ENCODE measurements at regions not wholly inside any gene's neighbourhood (a gene's known extent, or its start where the extent isn't known, plus 50 kb on each side); places are given as distances from the start of the nearest gene placed in this dataset.

GRCh38 chr5:101103874-101104273 is 200.8 kb upstream of the ST8SIA4 start:
- no peaks in the 10 kb centered on the region for H4K20me1 ChIP-seq (replicated peaks; ENCODE audit: insufficient read depth)
- peaks cover 8% of the 10 kb centered on the region for H3K4me1 ChIP-seq (ENCODE audit: insufficient read depth)
- ATAC-seq (no peak), DNase-seq (ENCODE audit: low spot score) (no peak)
- no peak overlapping the region for H3K4me2 ChIP-seq
- no peak overlapping the region for H3K27ac ChIP-seq (ENCODE audit: low read depth)
- Mint-ChIP-seq H3K4me1 (peaks cover 16% of the 10 kb centered on the region), H3K27ac (no peak overlapping the region), H3K36me3 (ENCODE audit: low read depth) (no peaks in the 10 kb centered on the region), H3K9me3 (no peaks in the 10 kb centered on the region), H3K4me3 (no peak overlapping the region), H3K27me3 (ENCODE audit: insufficient read depth, low read depth, poor library complexity) (no peaks in the 10 kb centered on the region)
- no peaks in the 10 kb centered on the region for H3K79me2 ChIP-seq (replicated peaks; ENCODE audit: insufficient read depth)
- H3K36me3 ChIP-seq (ENCODE audit: insufficient read depth), result no peaks in the 10 kb centered on the region
- H3K9me2 ChIP-seq (ENCODE audit: insufficient read depth), result no peaks in the 10 kb centered on the region
- no peak overlapping the region for H3K4me3 ChIP-seq
- H3F3A ChIP-seq (replicated peaks; ENCODE audit: low read depth), result no peaks in the 10 kb centered on the region
- no peak for TF ChIP-seq STAT1 (IDR thresholded peaks at IDR 0.05; ENCODE audit: unreplicated experiment)
- TF ChIP-seq ZNF331 (CRISPR knock-in tag; IDR thresholded peaks at IDR 0.05; ENCODE audit: low read depth), result no peak
- TF ChIP-seq ZNF462 (CRISPR knock-in tag; IDR thresholded peaks at IDR 0.05), result no peak
- TF ChIP-seq ZNF114 (CRISPR knock-in tag; IDR thresholded peaks at IDR 0.05), result no peak
- TF ChIP-seq EZH2 (IDR thresholded peaks at IDR 0.05; ENCODE audit: low read depth, unreplicated experiment), result no peak
- TF ChIP-seq, protein P1, sequence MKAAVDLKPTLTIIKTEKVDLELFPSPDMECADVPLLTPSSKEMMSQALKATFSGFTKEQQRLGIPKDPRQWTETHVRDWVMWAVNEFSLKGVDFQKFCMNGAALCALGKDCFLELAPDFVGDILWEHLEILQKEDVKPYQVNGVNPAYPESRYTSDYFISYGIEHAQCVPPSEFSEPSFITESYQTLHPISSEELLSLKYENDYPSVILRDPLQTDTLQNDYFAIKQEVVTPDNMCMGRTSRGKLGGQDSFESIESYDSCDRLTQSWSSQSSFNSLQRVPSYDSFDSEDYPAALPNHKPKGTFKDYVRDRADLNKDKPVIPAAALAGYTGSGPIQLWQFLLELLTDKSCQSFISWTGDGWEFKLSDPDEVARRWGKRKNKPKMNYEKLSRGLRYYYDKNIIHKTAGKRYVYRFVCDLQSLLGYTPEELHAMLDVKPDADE (IDR thresholded peaks at IDR 0.05), result no peak
- no peak for TF ChIP-seq POLR2AphosphoS5 (IDR thresholded peaks at IDR 0.05; ENCODE audit: low read depth)
- H3K27me3 ChIP-seq (ENCODE audit: insufficient read depth), result no peaks in the 10 kb centered on the region
- H2AFZ ChIP-seq, result no peak overlapping the region
